Vagina (tissue), 2 donors: ENCODE measurements at regions not wholly inside any gene's neighbourhood (a gene's known extent, or its start where the extent isn't known, plus 50 kb on each side); places are given as distances from the start of the nearest gene placed in this dataset.

Experiments used
- DNase-seq, 2 donors: peaks; one replicate each; pipeline ENCODE4 v3.0.0-alpha.2; 2017; ENCODE audit errors: extremely low spot score in 2 of 2
- H3K27ac ChIP-seq: fragments of 200-600 bp; sonication (generic); one replicate; pipeline ENCODE4 v1.5.1; 2019
- H3K27me3 ChIP-seq: fragments of 200-600 bp; sonication (generic); one replicate; pipeline ENCODE4 v1.5.1; 2019
- H3K36me3 ChIP-seq, 2 donors: fragments of 200-600 bp; sonication (generic); one replicate each; pipeline ENCODE4 v1.5.1; 2017 to 2019
- H3K4me1 ChIP-seq: fragments of 200-600 bp; sonication (generic); one replicate; pipeline ENCODE4 v1.5.1; 2019
- H3K4me3 ChIP-seq, 2 donors: fragments of 200-600 bp; sonication (generic); 1 replicate in 1 of 2; 2 replicates in 1 of 2; pipeline ENCODE4 v1.5.1; 2016 to 2019
- H3K9me3 ChIP-seq: fragments of 200-600 bp; sonication (generic); one replicate; pipeline ENCODE4 v1.5.1; 2019
- POLR2A ChIP-seq, 2 donors: fragments of 450-650 bp; IDR thresholded peaks; one replicate each; pipeline ENCODE4 v1.6.1; 2017; ENCODE audit warnings: antibody characterized with exemption in 2 of 2, mild to moderate bottlenecking in 2 of 2, moderate library complexity in 2 of 2
- POLR2AphosphoS5 ChIP-seq, 2 donors: sonication (generic); formaldehyde crosslinking; IDR thresholded peaks; one replicate each; pipeline ENCODE4 v1.9.0; 2017; ENCODE audit warnings: antibody characterized with exemption in 2 of 2, mild to moderate bottlenecking in 2 of 2, low read depth in 1 of 2; ENCODE audit not compliant: insufficient read depth in 1 of 2
- intact Hi-C: fragments of 100-400 bp; cut with DNase I; formaldehyde crosslinking; loops from one replicate; pipeline ENCODE4 v1.15.1; 2023
- TF ChIP-seq, protein P1 (sequence below), 3 experiments: fragments of 450-650 bp in 2 of 3; fragments of 200-600 bp in 1 of 3; sonication (generic) in 1 of 3; IDR thresholded peaks; one replicate each; pipeline ENCODE4 v1.5.1; 2017 to 2019; ENCODE audit warnings: antibody characterized with exemption in 3 of 3, mild to moderate bottlenecking in 2 of 3, moderate library complexity in 2 of 3

DNA sequence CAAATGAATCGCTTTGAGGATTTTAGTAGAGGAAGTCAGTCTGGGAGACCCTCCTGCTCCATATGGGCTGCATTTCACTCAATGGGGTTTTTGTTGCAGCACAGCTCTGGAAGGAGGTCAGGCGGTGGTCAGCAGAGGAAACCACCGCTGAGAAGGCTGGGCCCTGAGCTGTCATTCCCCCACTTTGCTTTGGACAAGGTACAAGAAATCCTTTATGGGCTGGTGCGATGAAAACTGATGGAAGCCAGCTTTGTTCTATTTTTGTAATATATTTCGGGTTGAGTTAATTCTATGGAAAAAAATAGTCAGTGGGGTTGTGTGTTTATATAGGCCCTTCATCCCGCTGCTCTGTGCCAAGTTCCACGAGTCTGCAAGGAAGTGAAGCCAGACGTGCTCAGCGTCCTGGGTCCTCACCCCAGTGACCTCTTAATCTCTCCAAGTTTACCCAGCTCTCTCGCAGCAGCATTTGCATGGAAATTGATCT lies 157.1 kb upstream of the TMC3 start:
- Histone ChIP-seq H3K4me1 (no peaks in the 10 kb centered on the region), H3K36me3 (no peaks in the 10 kb centered on the region), H3K4me3 (no peak overlapping the region), H3K27me3 (no peaks in the 10 kb centered on the region), H3K9me3 (no peaks in the 10 kb centered on the region), H3K27ac (no peak overlapping the region)
- DNase-seq = no peak
- intact Hi-C loops = no loop called here
- TF ChIP-seq POLR2AphosphoS5 (IDR thresholded peaks at IDR 0.05; ENCODE audit: insufficient read depth in 1 of 2, low read depth in 1 of 2) (no peak), POLR2A (IDR thresholded peaks at IDR 0.05) (no peak)
- TF ChIP-seq, protein P1, sequence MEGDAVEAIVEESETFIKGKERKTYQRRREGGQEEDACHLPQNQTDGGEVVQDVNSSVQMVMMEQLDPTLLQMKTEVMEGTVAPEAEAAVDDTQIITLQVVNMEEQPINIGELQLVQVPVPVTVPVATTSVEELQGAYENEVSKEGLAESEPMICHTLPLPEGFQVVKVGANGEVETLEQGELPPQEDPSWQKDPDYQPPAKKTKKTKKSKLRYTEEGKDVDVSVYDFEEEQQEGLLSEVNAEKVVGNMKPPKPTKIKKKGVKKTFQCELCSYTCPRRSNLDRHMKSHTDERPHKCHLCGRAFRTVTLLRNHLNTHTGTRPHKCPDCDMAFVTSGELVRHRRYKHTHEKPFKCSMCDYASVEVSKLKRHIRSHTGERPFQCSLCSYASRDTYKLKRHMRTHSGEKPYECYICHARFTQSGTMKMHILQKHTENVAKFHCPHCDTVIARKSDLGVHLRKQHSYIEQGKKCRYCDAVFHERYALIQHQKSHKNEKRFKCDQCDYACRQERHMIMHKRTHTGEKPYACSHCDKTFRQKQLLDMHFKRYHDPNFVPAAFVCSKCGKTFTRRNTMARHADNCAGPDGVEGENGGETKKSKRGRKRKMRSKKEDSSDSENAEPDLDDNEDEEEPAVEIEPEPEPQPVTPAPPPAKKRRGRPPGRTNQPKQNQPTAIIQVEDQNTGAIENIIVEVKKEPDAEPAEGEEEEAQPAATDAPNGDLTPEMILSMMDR (IDR thresholded peaks at IDR 0.05) = no peak

DNA sequence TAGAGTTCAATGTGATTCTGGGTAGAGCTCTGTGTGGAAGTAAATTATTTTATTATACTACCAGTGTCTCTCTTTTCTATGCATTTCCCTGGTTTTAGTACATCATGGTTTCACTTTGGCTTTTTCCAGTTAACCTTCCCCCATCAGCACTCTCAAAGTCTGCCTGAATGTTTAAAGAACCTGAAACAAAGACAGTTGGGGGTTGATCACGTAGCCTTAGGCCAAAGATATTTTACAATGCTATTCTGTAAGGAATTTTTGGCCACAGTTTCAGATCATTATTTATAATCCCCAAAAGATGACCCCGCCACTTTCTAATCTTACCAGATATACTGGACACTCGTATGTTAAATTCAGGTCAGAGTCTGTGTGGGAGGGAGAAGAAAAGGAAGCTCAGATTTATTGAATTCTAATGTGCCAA lies 156.3 kb upstream of the TMC3 start:
- TF ChIP-seq, protein P1 (IDR thresholded peaks at IDR 0.05) = no peak
- no peak for TF ChIP-seq POLR2AphosphoS5 (IDR thresholded peaks at IDR 0.05; ENCODE audit: insufficient read depth in 1 of 2, low read depth in 1 of 2)
- TF ChIP-seq POLR2A (IDR thresholded peaks at IDR 0.05) = no peak
- DNase-seq = no peak
- H3K36me3 ChIP-seq = no peaks in the 10 kb centered on the region
- H3K27ac ChIP-seq = no peak overlapping the region
- H3K9me3 ChIP-seq = no peaks in the 10 kb centered on the region
- no peak overlapping the region for H3K4me3 ChIP-seq
- intact Hi-C loops = no loop called here
- no peaks in the 10 kb centered on the region for H3K27me3 ChIP-seq
- no peaks in the 10 kb centered on the region for H3K4me1 ChIP-seq

- Histone ChIP-seq H3K9me3 (no peaks in the 10 kb centered on the region), H3K4me3 (no peak overlapping the region), H3K36me3 (no peaks in the 10 kb centered on the region), H3K27me3 (no peaks in the 10 kb centered on the region), H3K27ac (no peak overlapping the region), H3K4me1 (no peaks in the 10 kb centered on the region)
- TF ChIP-seq, protein P1 (IDR thresholded peaks at IDR 0.05) = no peak
- TF ChIP-seq POLR2A (IDR thresholded peaks at IDR 0.05) = no peak
- TF ChIP-seq POLR2AphosphoS5 (IDR thresholded peaks at IDR 0.05; ENCODE audit: insufficient read depth in 1 of 2, low read depth in 1 of 2) = no peak
- DNase-seq = no peak
- intact Hi-C loops = no loop called here
These were observed 155.5 kb upstream of the TMC3 start for GRCh38 chr15:81529481-81529880.

- H3K27ac ChIP-seq = no peak overlapping the region
- intact Hi-C loops = no loop called here
- H3K4me1 ChIP-seq = no peaks in the 10 kb centered on the region
- H3K27me3 ChIP-seq = no peaks in the 10 kb centered on the region
- no peak overlapping the region for H3K4me3 ChIP-seq
- no peaks in the 10 kb centered on the region for H3K36me3 ChIP-seq
- TF ChIP-seq POLR2A (IDR thresholded peaks at IDR 0.05) (no peak), POLR2AphosphoS5 (IDR thresholded peaks at IDR 0.05; ENCODE audit: insufficient read depth in 1 of 2, low read depth in 1 of 2) (no peak)
- TF ChIP-seq, protein P1 (IDR thresholded peaks at IDR 0.05) = no peak
- DNase-seq = no peak
- no peaks in the 10 kb centered on the region for H3K9me3 ChIP-seq
These were observed 152.0 kb upstream of the TMC3 start for GRCh38 chr15:81526029-81526428.

DNA sequence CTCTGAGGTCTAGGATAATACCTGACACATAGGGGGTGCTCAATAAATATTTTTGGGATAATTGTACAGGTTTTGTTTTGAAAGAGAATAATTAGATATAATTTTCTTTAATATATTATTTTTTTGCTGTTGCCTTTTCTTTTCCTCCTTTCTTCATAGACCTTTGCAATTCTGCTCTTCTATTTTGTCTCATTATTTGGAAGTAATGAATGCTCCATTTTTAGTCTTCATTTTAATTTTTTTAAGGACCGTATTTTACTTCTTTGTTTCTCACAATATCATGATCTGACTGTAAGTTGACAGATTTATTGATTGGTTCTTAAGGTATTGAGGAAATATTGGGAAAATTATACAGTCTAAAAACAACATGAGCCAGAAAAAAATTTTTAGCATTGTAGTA lies 150.5 kb upstream of the TMC3 start:
- TF ChIP-seq POLR2AphosphoS5 (IDR thresholded peaks at IDR 0.05; ENCODE audit: insufficient read depth in 1 of 2, low read depth in 1 of 2) = no peak
- TF ChIP-seq, protein P1 (IDR thresholded peaks at IDR 0.05) = no peak
- no peak for TF ChIP-seq POLR2A (IDR thresholded peaks at IDR 0.05)
- no peak for DNase-seq
- intact Hi-C loops = no loop called here

More for the DNA sequence above, 150.5 kb upstream of the TMC3 start:
- Histone ChIP-seq H3K27ac (no peak overlapping the region), H3K9me3 (no peaks in the 10 kb centered on the region), H3K27me3 (no peaks in the 10 kb centered on the region), H3K4me3 (no peak overlapping the region), H3K4me1 (no peaks in the 10 kb centered on the region), H3K36me3 (no peaks in the 10 kb centered on the region)
